Fibroblast of mammary gland (primary cell): ENCODE measurements at regions not wholly inside any gene's neighbourhood (a gene's known extent, or its start where the extent isn't known, plus 50 kb on each side); places are given as distances from the start of the nearest gene placed in this dataset.

Source experiments
- DNase-seq: peaks from one replicate; pipeline ENCODE4 v3.0.0-alpha.2; 2010; ENCODE audit warnings: low read depth
- H3K4me3 ChIP-seq: 2 replicates; pipeline ENCODE4 v1.5.1; 2011; ENCODE audit warnings: low read depth, mild to moderate bottlenecking, low read length, moderate library complexity; ENCODE audit not compliant: control insufficient read depth
- TF ChIP-seq, protein P1 (sequence below): conservative IDR thresholded peaks from 2 replicates; pipeline ENCODE4 v1.5.1; 2011; ENCODE audit warnings: low read depth, low read length, inconsistent platforms; ENCODE audit not compliant: control insufficient read depth, insufficient read depth

DNA sequence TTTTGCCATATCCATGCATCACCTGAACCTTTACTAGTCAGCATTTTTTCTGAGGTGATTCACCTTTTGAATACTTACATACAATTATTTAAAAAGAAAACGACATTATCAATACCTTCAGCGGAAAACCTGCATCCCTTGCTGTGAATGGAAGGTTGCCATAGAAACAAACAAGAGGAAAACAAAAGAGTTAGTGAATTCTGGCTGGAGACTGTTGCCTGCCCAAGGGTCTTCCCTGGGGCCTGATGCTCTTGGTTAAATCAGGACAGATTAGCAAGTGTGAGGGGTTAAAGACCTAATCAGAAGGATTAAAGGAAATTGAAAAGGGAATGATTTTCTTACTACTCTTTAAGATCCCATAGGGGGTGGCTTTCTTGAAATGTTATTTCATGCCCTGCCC lies 96.0 kb upstream of the WSCD2 start:
- H3K4me3 ChIP-seq: no peak overlapping the region
- no peak for DNase-seq
- TF ChIP-seq, protein P1, sequence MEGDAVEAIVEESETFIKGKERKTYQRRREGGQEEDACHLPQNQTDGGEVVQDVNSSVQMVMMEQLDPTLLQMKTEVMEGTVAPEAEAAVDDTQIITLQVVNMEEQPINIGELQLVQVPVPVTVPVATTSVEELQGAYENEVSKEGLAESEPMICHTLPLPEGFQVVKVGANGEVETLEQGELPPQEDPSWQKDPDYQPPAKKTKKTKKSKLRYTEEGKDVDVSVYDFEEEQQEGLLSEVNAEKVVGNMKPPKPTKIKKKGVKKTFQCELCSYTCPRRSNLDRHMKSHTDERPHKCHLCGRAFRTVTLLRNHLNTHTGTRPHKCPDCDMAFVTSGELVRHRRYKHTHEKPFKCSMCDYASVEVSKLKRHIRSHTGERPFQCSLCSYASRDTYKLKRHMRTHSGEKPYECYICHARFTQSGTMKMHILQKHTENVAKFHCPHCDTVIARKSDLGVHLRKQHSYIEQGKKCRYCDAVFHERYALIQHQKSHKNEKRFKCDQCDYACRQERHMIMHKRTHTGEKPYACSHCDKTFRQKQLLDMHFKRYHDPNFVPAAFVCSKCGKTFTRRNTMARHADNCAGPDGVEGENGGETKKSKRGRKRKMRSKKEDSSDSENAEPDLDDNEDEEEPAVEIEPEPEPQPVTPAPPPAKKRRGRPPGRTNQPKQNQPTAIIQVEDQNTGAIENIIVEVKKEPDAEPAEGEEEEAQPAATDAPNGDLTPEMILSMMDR: no peak

DNA sequence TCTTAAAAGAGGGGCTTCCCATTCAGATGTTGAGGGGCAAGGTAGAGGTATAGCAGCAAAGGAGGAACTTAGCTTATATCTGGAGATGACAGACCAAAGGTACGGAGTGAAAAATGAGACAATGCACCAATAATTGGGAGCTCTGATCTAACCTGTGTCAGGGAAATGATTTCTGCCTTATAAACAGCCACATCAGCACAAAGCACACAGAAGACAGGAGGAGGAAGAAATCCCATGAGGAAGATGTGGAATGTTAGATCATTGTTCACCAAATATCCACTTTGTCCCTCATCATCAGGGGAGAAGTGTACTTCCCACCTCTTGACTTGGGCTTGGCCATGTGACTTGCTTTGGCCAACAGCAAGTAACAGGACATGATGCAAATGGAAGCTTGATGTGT lies 93.7 kb upstream of the WSCD2 start:
- TF ChIP-seq, protein P1: no peak
- no peak for DNase-seq
- no peak overlapping the region for H3K4me3 ChIP-seq

DNA sequence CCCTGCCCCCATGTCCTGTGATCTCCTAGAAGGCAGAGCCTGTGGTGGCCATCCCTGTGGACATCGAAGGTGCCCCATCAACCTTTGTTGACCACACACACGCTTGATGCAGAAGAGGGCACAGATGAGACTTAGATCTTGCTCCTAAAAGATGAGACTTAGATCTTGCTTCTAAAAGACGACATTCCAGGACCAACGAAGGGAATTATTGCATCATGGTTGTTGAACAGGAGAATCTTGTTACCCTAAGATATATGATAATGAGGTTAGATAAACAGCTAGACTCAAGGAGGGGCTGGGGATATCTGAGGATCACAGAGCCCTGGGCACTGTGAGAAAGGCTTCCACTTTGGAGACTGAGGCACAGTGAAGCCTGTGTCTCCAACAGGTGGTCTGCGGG lies 91.1 kb upstream of the WSCD2 start:
- DNase-seq: no peak
- TF ChIP-seq, protein P1: no peak
- H3K4me3 ChIP-seq: no peak overlapping the region

DNA sequence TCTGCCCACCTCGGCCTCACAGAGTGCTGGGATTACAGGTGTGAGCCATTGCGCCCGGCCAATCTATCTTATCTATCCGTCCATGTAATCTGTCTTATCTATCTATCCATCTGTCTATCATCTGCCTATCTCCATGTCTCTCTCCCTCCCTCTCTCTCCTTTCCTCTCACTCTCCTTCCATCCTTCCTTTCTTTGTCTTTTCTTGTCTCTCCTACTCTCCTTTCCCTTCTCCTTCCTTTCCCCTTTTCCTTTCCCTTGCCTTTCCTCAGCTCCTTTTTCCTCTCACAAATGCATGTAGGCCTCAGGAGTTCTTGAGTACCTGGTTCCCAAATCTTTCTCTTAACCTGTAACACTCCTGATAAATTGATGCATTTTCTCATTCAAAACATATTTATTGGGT lies 89.3 kb upstream of the WSCD2 start:
- H3K4me3 ChIP-seq: no peak overlapping the region
- TF ChIP-seq, protein P1: no peak
- DNase-seq: no peak

DNA sequence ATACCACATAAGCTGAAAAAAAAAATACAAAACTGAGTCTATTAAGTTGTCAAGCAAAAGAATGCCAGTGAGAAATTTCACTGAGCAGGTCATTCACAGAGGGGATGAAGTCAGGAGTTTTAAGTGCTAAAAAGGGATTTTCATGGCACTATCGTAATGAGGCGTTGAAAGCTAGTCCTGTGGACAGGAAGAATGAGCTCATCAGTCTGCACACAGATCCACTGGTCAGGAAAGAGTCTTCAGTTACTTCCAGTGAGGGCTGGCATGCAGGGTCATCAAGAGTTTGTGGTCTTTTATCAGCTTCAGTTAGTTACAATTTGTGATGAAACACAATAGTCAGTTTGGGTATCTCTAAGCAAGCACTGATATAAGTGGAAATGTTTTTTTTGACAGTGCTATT lies 88.1 kb upstream of the WSCD2 start:
- DNase-seq: no peak
- H3K4me3 ChIP-seq: no peak overlapping the region
- TF ChIP-seq, protein P1: no peak

DNA sequence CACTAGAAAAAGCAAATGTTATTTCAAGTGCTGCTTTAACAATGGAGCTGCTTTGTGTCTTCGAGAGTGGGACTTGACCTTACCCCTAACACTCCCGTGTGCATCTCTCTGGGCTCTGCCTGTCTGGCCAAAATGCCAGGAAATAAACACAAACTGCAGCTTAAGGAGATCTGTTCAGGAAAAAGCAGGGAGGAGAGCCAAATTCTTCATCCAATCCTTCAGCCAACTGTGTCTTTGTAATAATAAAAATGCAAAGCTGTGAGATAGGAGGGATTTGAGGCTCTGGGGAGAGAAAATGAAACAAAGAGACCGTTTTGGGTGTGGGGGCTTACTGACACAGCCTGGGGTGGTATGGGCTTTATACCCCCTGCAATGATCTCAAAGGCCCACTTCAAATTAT lies 85.8 kb upstream of the WSCD2 start:
- DNase-seq: no peak
- TF ChIP-seq, protein P1: no peak
- H3K4me3 ChIP-seq: no peak overlapping the region
